ENCODE measurements at regions not wholly inside any gene's neighbourhood (a gene's known extent, or its start where the extent isn't known, plus 50 kb on each side); places are given as distances from the start of the nearest gene placed in this dataset.
"Not testable (repeated sequence)": the region's sequence is repeated elsewhere in the genome, so short reads cannot be mapped to it uniquely, and the experiment has no call there.

GRCh38 chrX:138873640-138874039, 162.1 kb upstream of the FGF13 start:
- TF ChIP-seq CTCF, POLR2A (IDR thresholded peaks at IDR 0.05): not testable (repeated sequence)

Measured in esophagus squamous epithelium (tissue), 4 donors.